SKM-1 (cell line): ENCODE measurements at regions not wholly inside any gene's neighbourhood (a gene's known extent, or its start where the extent isn't known, plus 50 kb on each side); places are given as distances from the start of the nearest gene placed in this dataset.
"Not testable (repeated sequence)": the region's sequence is repeated elsewhere in the genome, so short reads cannot be mapped to it uniquely, and the experiment has no call there.

ENCODE experiments used
- DNase-seq: peaks from one replicate; lab custom pipeline; 2025; ENCODE audit not compliant: unreplicated experiment; lab: John Stamatoyannopoulos, UW

DNA sequence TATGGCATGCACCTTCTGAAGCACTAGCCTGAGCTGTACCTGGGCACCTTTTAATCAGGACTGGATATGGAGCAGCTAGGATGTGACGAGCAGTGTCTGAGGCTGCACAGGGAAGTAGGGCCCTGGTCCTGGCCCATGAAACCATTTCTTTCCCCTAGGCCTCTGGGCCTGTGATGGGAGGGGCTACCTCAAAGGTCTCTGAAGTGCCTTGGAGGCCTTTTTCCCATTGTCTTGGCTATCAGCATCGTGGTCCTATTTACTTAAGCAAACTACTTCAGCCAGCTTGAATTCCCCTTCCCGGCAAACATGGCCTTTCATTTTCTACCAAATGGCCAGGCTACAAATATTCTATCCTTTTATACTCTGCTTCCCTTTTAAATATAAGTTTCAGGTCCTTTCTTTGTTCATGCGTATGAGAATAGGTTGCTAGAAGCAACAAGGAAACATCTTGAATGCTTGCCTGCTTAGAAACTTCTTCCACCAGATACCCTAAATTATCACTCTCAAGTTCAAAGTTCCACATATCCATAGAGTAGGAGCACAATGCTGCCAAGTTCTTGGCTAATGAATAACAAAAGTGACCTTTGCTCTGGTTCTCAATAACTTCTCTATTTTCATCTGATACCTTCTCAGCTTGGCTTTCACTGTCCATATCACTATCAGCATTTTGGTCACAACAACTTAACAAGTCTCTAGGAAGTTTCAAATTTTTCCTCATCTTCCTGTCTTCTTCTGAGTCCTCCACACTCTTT lies 673.1 kb downstream of the HTR1B start:
- DNase-seq, result no peak

DNA sequence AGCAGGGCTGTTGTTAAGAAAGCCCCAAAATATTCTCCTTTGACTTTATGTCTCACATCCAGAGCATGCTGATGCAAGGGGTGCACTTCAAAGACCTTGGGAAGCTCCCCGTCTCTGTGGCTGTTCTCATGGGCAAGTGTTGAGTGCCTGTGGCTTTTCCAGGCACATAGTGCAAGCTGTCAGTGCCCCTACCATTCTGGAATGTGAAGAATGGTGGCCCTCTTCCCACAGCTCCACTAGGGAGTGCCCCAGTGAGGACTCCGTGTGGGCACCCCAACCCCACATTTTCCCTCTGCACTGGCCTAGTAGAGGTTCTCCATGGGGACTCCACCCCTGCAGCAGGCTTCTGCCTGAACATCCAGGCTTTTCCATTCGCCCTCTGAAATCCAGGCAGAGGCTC lies 673.7 kb downstream of the HTR1B start:
- no peak for DNase-seq

DNA sequence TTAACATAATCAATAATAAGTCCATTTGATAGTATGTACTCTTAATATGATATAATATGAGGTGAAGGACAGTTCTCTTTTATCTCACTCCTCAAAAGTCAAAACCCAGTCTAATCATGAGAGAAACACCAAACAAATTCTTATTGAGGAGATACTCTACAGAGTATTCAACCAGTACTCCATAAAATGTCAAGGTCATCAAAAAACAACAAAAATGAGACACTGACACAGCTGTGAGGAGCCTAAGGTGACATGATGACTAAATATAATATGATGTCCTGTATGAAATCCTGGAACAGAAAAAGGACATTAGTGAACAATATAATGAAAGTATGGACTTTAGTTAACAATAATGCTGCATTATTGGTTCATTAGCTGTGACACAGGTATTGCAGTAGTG lies 675.1 kb downstream of the HTR1B start:
- DNase-seq, result no peak

DNA sequence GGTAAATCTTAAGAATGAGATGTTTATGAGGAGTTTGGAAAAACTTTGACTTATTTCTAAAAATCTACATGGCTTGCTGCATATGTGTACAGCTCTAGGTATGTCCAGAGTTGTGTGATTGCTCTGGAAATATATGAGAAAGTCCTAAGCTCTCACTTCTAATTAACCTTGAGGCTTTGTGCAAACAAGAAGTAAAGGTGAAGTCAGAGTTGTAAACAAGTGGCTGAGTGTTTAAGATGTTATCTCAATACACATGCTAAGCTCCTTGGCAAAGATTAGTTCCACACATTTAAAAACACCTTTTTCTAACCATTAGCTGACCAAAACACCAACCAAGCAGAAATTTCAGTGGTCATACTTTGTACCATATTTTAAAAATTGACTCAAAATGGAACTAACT lies 684.2 kb downstream of the HTR1B start:
- no peak for DNase-seq

DNA sequence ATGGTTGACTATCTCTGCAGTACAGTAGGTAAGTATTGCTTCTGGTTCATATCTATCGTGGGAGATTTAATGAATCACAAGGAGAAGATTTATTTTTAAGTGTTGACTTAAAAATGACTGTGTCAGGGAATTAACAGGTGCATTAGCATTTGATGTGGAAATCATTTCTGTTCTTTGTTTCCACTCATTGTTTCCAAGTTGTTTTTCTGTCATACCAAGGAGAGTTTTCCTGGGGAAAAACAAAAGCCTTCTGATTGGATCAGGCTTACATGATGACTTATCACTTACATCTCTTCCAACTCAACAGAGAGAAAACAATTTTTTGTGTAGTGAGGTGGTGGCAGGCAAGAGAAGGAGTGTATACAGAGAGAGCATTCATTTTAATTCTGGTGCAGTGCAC lies 686.4 kb downstream of the HTR1B start:
- DNase-seq, result no peak

DNA sequence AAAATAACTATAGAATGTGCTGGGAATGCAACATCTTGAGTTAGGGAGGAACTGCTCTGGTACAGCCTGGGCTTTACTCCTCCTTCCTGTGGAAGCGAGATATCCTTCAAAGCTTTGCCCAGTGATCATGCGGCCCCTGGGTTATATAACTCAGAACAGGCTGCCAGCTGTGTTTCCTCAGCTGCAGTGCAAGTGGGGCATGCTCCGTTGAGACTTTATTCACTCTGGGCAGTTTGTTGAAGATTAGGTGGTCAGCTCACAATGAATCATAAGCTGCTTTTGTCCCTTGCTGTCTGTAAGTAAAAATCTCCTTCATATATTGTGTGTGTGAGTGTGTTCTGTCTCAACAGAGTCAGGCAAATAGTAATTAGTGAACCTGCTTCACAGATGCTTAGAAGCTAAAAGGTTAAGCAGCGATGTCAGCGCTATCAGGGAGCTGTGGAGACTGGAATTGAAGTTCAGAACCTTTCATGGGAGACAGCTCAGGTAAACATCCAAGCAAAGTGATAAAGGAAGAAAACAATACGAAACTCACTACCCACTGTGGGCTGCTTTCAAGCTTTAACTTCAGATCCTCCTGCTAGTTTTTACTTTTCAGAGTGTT lies 688.4 kb downstream of the HTR1B start:
- no peak for DNase-seq

DNA sequence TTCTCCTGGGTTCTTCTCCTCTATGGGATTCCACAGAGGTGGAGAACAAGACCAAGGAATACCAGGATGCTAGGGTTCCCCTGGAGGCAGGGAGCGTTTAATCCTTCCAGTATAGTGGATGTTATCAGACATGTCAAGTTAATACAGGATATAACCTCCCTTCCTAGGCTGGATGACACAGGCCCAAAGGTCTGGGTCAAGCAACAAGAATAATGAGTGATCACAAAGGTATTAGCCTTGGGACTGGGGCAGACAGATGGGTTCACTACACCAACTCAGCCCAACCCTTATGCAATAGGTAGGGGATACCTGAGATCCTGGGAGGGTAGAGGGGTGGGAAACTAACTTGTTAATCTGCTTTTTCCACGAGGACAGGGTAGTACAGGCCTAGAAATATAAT lies 690.3 kb downstream of the HTR1B start:
- no peak for DNase-seq

DNA sequence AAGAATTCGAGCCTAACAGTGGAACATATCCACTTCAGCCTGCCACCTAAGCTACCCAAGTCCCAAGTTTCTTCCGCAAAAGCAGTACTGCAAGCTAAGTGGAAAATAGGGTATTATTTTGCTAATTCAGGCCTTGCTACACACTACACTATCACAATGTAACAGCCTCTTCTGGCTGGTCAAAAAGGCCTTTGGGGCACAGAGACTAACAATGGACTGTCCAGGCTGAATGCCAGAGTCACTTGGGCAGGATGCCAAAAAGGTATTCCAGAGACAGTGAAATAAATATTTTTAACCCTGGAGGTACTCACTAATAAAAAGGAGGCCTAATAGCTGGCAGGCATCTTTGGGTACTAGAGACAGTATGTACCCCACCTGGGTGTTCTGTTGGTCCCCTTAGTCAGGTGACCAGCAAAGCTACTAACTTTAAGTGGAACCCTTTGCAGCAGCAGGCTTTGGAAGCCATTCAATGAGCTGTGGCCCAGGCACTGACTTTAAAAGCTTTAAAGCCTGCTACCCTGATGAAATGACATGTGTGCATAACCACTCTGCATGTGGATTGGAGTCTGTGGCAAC lies 692.1 kb downstream of the HTR1B start:
- DNase-seq, result no peak

DNA sequence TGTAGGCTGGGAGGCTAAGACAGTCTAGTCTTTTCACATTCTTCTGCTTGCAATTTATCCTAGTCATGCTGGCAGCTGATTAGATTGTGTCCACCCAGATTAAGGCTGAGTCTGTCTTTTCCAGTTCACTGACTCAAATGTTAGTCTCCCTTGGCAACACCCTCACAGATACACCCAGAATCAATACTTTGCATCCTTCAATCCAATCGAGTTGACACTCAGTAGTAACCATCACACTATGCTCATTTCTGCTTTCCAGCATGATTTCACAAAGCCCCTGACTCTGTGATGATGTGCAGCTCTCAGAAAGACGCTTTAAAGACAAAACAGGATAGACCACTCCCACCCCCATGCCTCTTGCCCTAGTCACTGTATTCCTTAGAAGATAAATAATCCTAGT lies 693.0 kb downstream of the HTR1B start:
- DNase-seq, result no peak

DNA sequence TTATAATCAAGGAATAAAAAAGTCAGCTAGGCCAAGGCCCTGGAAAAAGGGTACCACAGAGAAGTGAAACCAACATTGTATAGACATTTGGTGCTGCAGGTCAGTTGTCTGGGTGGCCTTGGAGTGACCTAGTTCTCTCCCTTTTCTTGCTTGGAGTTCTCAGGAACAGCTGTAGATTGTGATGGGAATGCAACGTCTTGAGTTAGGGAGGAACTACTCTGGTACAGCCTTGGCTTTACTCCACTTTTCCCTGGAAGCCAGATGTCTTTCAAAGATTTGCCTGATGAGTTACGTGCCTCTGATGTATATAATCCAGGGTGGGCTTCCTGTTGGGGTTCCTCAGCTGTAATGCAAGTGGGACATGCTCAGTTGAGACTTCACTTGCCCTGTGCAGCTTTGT lies 694.7 kb downstream of the HTR1B start:
- no peak for DNase-seq

DNA sequence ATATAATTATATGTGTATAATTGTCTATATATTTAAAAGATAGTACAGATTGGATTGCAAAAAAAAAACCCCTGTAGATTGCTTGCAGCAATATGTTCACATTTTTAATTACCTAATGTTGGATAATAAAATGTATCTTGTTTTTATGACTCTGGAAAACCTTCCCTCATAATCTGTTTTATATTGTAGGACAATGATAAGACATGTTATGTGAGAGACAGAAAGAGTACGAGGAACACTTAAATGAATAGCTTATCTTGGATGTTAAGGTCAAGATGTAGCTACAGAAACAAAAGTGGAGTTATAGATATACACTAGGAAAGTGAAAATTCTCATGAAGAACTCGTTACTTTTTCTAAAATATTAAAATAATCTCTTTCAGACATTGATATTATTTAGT lies 691.6 kb upstream of the IMPG1 start:
- DNase-seq, result no peak

DNA sequence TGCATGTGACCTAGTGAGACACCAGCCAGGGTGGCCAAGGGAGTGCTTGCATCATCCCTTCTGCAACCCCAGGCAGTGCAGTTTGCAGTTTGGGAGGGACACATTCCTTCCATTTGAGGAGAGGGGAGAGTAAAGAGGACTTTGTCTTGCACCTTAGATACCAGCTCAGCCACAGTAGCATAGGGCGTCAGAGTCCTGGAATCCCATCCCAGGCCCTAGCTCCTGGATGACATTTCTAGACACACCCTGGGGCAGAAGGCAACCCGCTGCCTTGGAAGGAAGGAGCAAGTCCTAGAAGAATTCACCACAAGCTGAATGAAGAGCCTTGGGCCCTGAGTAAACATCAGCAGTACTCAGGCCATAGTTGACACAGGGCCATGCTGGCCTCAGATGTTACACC lies 680.4 kb upstream of the IMPG1 start:
- DNase-seq, result no peak

DNA sequence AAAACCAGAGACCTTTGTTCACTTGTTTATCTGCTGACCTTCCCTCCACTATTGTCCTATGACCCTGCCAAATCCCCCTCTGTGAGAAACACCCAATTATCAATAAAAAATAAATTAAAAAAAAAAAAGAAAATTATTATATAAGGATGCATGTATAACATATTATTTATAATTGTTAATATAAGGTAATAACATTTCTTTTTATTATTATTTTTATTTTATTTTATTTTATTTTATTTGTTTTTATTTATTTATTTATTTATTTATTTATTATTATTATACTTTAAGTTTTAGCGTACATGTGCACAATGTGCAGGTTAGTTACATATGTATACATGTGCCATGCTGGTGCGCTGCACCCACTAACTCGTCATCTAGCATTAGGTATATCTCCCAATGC lies 672.9 kb upstream of the IMPG1 start:
- DNase-seq, result not testable (repeated sequence)

DNA sequence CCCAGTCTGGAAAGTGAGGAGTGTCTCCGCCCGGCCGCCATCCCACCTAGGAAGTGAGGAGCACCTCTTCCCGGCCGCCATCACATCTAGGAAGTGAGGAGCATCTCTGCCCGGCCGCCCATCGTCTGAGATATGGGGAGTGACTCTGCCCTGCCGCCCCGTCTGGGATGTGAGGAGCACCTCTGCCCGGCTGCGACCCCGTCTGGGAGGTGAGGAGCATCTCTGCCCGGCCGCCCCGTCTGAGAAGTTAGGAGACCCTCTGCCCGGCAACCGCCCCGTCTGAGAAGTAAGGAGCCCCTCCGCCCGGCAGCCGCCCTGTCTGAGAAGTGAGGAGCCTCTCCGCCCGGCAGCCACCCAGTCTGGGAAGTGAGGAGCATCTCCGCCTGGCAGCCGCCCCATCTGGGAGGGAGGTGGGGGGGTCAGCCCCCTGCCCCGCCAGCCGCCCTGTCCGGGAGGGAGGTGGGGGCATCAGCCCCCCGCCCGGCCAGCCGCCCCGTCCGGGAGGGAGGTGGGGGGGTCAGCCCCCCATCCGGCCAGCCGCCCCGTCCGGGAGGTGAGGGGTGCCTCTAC lies 671.8 kb upstream of the IMPG1 start:
- DNase-seq, result not testable (repeated sequence)

DNA sequence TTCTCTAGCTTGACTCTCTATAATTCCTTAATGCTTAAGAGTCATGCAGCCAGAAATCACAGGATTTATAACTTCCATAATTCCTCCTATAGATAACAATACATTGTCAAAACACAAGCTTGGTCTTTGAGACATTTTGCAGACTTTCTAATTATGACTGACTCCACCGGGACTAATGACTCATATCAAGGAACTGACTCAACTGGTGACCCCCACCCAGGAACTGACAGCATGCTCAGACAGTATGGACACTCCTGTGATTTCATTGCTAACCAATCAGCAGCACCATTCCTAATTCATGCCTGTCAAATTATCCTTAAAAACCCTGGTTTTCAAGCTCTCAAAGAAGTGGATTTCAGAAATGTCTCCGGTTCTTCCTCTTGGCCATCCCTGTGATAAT lies 670.5 kb upstream of the IMPG1 start:
- DNase-seq, result no peak

DNA sequence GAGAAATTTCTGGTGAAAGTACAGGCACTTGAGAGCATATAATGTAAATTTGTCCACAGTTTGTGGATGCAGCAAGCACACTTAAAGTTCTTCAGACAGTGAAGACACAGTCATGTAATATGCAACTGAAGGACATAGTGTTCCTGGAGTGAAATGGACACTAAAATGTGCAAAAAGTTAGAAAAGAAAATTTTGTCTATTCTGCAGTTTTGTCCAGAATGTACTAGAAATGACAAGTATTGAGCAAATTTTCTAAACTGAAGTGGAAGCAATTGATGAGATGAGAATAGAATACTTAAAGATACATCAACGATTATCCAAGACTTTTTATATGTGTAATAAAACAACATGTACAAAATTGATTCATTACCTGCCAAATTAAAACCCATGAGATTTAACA lies 647.0 kb upstream of the IMPG1 start:
- DNase-seq, result no peak

DNA sequence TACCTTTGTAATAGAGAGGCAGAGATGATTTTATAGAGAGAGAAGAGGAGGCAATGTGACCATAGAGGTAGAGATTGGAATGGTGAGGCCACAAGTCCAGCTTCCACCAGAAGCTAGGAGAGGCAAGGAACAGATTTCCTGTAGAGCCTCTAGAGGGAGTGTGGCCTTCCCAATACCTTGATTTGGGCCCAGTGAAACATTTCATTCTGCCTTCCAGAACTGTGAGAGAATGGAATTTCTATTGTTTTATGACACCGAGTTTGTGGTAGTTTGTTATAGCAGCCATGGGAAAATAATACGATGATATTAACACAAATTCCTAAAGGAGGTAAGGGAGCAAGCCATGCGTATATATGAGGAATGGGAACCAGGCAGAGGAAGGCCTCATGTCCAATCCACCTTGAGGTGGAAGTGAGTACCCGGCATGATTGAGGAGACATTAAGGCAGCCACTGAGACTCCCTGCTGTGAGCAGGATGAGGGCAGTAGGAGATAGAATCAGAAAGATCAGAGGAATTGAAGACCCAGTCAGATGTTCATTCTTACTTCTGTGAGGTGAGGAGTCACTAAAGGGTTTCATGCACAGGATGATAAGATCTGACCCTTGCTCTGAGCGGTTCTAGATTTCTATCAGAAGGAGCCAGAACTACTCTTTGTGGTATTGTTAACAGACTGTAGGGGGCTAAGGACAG lies 636.3 kb upstream of the IMPG1 start:
- no peak for DNase-seq

DNA sequence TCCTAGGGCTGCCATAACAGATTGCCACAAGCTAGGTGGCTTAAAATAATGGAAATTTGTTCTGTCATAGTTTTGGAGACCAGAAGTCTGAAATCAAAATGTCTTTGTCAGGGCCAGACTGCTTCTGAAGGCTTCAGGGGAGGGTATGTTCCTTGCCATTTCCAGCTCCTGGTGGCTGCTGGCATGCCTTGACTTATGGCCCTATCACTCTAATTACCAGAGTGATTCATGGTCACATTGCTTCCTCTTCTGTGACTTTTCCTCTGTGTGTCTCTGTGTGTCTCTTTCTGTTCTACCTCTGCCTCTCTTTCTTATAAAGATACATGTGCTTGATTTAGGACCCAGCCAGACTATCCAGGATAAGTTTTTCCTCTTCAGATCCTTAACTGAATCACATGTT lies 635.2 kb upstream of the IMPG1 start:
- DNase-seq, result no peak

DNA sequence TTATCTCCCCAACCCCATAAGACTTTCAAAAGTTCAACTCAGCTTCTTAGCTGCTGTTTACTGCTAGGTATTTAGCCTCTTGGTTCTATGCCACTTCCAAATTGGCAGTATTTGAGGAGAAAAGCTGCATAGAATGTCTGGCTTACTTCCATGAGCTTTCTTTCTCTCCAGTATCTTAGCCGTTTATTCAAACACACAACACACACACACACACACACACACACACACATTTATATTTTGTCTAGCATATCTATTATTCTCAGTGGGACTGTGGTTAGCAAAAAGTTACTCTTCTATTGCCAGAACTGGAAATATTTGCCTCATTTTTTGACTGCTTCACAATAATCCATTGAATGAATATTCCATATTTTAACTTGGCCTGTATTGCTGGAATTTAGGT lies 634.2 kb upstream of the IMPG1 start:
- no peak for DNase-seq

DNA sequence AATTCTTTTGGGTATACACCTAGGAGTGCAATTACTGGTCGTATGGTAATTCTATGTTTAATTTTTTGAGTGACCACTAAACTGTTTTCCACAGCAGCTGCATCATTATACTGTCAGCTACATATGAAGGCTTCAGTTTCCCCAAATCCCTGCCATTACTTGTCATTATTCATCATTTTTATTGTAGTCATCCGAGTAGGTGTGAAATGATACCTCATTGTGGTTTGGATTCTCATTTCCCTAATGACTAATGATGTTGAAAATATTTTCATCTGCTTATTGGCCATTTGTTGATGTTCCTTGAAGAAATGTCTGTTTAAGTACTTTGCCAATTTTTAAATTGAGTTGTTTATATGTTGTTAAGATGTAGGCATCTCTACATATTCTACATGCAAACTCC lies 633.6 kb upstream of the IMPG1 start:
- DNase-seq, result no peak

DNA sequence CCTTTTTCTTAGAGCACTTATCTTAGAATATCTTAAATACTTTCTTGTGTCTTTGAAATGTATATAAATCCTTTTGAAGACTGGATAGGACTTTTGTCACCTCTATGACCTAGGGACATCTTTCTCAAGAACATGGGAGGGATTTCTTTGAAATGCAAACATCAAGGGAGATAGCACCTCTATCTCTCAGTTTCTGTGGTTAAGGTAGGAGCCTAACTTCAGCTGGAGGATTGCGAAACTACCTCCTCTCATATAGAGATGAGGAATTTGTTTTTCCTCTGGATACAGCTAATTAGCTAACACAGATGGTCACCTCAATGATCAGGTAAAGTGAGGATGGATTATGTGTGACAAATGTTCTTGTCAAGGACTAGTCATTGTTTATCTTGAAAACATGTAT lies 631.3 kb upstream of the IMPG1 start:
- no peak for DNase-seq

DNA sequence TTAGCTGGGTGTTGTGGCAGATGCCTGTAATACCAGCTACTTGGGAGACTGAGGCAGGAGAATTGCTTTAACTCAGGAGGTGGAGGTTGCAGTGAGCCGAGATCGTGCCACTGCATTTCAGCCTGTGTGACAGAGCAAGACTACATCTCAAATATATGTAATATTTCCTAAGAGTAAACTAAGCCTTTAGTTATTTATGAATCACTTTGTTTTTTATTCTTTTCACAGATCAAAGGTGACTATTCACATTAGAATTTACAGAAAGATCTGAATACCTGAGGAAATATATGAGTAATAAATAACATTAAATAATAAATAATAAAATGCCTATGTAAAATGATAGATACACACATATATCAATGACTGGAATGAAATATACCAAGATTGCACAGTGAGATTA lies 630.8 kb upstream of the IMPG1 start:
- no peak for DNase-seq
